ENCODE measurements at regions not wholly inside any gene's neighbourhood (a gene's known extent, or its start where the extent isn't known, plus 50 kb on each side); places are given as distances from the start of the nearest gene placed in this dataset.

DNA sequence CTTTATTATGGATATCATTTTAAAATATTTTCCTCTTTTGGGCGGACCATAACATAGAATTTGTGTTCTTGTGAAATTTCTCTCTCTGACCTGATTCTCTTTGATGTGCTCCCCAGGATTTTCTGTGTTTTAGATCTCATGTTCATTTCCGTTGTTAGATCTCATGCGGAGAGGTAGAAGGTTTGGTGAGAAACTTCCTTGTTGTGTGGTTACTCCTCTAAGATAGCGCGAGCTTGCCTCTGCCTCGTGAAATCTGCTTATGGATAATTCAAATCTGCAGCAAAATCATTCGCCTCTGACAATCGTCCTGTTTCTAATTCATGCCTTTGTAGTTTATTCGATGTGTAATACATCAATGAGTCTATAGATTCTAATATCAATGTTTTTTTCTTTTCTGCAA lies 580.4 kb downstream of the USP25 start:
- DNase-seq = no peak

- no peak for DNase-seq
These were observed 581.4 kb downstream of the USP25 start for GRCh38 chr21:16311229-16311628.

GRCh38 chr21:16312321-16312720 lies 582.5 kb downstream of the USP25 start:
- no peak for DNase-seq

DNA sequence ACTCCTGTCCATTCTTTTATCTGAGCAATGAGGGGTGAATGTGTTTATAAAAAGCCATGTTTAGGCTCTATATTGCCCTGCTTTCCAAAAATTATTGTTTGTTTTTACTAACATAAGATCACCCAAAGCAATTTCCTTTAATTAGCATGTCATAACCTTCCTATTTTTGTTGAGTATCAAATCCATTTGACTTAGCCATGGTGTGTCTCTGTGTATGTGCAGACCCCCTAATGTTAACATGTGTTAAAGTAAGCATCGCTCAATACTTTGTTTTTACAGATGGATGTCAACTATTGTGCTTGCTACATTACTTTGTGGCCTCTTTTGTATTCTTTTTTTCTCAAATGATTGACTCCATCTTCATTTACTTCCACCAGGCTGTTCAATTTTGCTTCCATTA lies 585.4 kb downstream of the USP25 start:
- DNase-seq = no peak

- DNase-seq = no peak
These were observed 589.0 kb downstream of the USP25 start for GRCh38 chr21:16318651-16319300.

- no peak for DNase-seq
These were observed 590.3 kb downstream of the USP25 start for GRCh38 chr21:16320110-16320509.

DNA sequence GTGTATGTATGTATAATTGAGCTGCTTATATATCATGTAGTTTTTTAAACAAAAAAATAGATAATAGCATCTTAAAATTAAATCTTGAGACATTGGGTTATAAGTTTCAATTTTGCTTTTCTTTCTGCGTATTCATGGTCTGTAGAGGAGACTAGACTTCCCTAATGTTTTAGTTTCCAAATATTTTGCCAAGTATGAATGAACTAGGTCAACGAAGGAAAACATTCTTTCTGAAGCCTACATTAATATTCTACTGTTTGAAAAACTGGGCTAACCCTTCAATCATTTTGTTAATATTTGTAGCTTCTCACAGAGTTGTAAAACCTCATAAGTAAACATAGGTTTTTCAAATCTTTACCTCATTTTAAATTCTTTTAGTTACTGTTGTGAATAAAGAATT lies 592.7 kb downstream of the USP25 start:
- no peak for DNase-seq

DNA sequence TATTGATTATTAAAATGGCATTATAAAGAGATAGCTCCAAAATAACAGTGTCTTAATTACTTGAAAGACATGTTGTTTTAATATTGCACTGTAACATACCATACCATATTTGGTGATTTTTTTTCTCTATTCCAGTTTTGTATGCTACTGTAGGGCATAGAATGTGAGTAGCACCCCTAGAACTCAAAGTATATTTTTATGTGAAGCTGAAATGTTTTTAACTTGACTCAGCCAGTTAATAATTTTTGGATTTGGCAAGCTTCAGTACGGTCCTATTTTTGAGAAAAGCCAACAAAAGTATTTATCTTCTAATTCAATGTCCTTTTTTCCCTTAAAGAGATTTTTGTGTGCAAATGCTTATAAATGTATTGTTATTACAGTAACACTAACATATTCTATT lies 593.8 kb downstream of the USP25 start:
- DNase-seq = no peak

GRCh38 chr21:16324630-16325029 lies 594.8 kb downstream of the USP25 start:
- no peak for DNase-seq

DNA sequence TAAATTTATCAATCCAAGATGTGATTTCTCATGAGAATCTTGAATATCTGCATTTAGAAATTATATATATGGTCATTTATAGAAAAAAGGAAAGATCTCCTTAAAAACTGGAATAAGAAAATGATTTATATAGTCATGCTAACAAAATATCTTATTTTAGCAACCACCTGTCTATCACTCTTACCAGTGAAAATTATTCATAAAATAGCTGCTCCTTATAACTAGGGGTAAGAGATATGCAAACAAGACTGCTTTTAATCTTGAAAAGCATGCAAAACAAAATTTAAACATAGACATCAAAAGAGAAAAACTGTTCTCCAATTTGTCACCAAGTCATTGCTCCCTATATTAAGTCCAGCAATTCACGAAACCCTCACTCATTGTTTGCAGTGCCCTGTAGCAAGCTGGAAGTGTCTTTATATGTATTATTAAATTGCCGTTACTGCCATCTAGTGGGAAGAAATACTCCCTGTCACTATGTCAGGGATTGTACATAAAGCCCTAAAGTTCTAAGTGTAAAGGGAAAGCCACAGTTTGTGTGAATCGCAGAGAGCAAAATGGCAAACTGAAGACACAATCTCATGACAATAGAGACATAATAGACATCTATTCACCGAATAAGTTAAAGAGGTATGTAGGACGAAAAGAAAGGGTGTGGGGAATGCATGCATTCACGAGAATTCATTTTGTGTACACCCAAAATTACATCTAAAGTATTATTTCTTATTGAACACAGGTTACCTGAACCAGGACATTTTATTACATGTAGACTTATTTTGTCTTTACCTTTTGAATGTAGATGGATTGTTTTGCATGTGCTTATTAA lies 600.5 kb downstream of the USP25 start:
- no peak for DNase-seq

GRCh38 chr21:16330908-16331268 lies 601.1 kb downstream of the USP25 start:
- no peak for DNase-seq

GRCh38 chr21:16337266-16337665 lies 607.5 kb downstream of the USP25 start:
- no peak for DNase-seq

GRCh38 chr21:16342932-16343331 lies 613.1 kb downstream of the USP25 start:
- DNase-seq = no peak

DNA sequence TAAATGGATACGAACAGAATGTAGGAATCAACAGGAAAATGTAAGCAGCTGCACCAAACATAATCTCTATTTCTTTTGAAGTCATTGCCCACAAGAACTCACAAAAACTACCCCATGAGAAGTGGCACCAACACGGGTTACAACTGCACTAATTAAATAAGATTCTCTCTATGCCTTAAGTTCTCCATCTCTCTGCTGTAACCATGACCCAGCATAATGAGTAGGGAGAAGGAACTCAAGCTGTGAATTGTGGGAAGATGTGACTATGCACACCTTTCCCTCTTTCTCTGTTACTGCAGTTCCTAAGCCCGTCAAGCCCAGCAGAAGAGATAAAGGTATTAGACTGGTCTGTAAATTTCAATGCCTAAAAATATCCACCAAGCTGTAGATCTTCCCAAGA lies 614.0 kb downstream of the USP25 start:
- DNase-seq = no peak

DNA sequence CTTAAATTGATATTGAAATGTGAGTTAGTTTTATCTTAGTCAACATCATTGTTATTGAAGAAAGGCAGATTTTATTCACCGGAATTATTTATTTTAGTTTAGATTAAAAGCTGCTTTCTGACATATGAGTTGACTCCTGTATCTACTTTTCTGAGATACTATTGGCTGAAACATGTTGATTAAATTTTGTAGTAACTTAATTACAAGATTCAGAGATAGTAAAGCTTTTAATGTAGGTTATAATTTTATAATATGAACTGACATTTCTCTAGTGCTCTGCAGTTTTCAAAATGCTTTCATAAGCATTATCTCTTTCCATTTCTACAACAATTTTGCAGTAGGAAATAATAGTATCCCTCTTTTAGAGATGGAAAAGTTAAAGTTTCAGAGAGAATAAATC lies 616.0 kb downstream of the USP25 start:
- no peak for DNase-seq

DNA sequence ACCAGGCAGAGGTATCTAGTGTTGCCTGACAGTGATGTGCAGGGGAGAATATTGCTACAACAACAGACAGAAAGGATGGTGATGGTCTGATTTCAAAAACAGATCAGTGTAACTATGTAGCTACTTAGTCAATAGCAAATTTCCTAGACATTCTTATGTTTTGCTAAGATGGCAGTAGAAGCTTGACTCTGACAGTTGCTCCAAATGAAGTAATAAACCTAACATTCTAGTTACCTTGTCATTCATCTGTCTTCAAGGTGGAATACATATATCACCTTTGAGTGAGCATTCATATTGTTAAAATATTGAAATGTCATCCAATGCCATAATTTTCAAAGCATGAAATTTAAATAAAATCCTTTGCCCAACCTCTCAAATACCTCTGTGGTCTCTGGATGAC lies 617.4 kb downstream of the USP25 start:
- DNase-seq = no peak

DNA sequence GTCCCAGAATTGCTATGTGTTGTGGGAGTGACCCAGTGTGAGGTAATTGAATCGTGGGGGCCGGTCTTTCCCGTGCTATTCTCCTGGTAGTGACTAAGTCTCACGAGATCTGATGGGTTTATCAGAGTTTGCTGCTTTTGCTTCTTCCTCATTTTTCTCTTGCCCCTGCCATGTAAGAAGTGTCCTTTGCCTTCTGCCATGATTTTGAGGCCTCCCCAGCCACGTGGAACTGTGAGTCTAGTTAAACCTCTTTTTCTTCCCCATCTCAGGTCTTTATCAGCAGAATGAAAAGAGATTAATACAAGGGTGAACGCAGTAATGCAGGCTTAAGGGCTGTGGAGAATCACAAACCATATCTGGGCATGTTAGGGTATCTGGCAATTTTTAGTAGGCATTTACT lies 624.0 kb downstream of the USP25 start:
- no peak for DNase-seq

- no peak for DNase-seq
These were observed 628.2 kb downstream of the USP25 start for GRCh38 chr21:16357994-16358393.

GRCh38 chr21:16358784-16359183 lies 629.0 kb downstream of the USP25 start:
- no peak for DNase-seq

- DNase-seq = no peak
These were observed 633.3 kb downstream of the USP25 start for GRCh38 chr21:16363100-16363499.

DNA sequence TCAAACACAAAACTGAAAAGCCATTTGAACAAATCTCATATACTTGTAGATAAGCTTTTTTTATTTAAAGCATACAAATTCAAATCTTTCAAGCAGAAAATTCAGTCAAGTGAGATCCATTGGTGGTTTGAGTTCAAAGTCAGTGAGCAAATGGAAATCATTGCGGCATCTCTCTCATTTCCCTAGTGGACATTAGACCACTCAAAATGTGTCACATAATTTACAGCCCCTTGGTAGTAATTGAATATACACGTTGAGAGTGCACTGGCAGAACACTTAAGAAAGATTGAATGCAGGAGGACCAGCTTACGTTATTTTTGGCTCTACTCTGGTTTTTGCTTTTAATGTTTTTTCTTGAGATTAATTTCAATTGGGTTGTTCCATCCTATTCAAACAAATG lies 633.7 kb downstream of the USP25 start:
- no peak for DNase-seq

DNA sequence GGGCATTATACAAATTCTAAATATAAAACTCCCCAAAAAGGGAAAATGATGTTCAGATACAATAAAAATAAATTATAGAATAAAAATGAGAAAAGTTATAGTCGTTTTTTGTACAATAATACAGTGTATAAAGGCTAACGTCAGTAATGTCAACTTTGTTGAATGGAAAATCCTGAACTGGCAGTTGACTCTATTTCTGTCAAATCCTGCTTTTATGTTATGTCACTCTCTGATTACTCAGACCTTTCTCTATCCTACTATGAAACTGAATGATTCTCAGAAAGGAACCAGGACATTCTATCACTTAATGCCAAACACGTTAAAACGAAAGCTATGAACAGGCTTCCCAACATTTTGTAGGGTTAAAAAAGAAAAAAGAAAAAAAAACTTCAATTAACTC lies 636.4 kb downstream of the USP25 start:
- no peak for DNase-seq

DNA sequence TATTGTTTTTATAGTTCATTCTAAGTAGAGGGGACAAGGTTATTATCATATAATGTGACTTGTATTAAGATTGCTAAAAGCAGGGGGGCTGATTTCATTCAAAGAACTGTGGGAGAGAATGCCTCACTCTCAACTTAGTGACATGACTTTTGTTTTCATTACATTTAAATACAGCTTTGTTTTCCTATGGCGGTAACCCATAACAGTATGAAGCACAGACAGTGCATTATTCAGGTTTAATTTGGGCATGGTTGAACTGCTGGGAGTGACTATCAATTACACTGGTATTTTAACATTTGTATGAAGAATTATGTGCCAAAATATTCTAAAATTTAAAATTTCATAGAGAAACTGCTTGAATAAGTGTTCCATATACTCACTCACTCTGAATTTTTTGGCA lies 637.3 kb downstream of the USP25 start:
- no peak for DNase-seq

- no peak for DNase-seq
These were observed 640.4 kb downstream of the USP25 start for GRCh38 chr21:16370186-16370585.

- no peak for DNase-seq
These were observed 642.8 kb downstream of the USP25 start for GRCh38 chr21:16372586-16372985.
